ENCODE measurements at regions not wholly inside any gene's neighbourhood (a gene's known extent, or its start where the extent isn't known, plus 50 kb on each side); places are given as distances from the start of the nearest gene placed in this dataset.

- TF ChIP-seq CTCF (IDR thresholded peaks at IDR 0.05) (no peak), POLR2A (IDR thresholded peaks at IDR 0.05) (no peak)
Measured at GRCh38 chr5:167378894-167379723, 912.3 kb upstream of the WWC1 start.
